Activated T-helper 17 cell treated with anti-CD3 and anti-CD28 coated beads, Interleukin-2, amount 50 U/mL, for 72 hours (primary cell): ENCODE measurements at regions not wholly inside any gene's neighbourhood (a gene's known extent, or its start where the extent isn't known, plus 50 kb on each side); places are given as distances from the start of the nearest gene placed in this dataset.
"Not testable (repeated sequence)": the region's sequence is repeated elsewhere in the genome, so short reads cannot be mapped to it uniquely, and the experiment has no call there.

Experiments used
- ATAC-seq: fragments of 150-1000 bp; cut with Tn5 transposase; replicated peaks from 2 replicates; pipeline ENCODE4 v1.10.0; 2021; ENCODE audit warnings: mild to moderate bottlenecking, moderate library complexity
- H3K27ac Mint-ChIP-seq: one replicate; pipeline ENCODE4 v1.8.0; 2022; ENCODE audit warnings: mixed read lengths
- H3K27me3 Mint-ChIP-seq: one replicate; pipeline ENCODE4 v1.8.0; 2022; ENCODE audit warnings: mixed read lengths
- H3K36me3 Mint-ChIP-seq: one replicate; pipeline ENCODE4 v1.8.0; 2022; ENCODE audit warnings: low read depth, mild to moderate bottlenecking, mixed read lengths
- H3K4me1 Mint-ChIP-seq: one replicate; pipeline ENCODE4 v1.8.0; 2022; ENCODE audit warnings: mixed read lengths
- H3K4me3 Mint-ChIP-seq: one replicate; pipeline ENCODE4 v1.8.0; 2022; ENCODE audit warnings: mild to moderate bottlenecking, mixed read lengths
- H3K9me3 Mint-ChIP-seq: one replicate; pipeline ENCODE4 v1.8.0; 2022; ENCODE audit warnings: mixed read lengths

GRCh38 chr14:43411841-43412240 lies 1095.2 kb downstream of the FSCB start:
- no peak overlapping the region for H3K27ac Mint-ChIP-seq
- no peaks in the 10 kb centered on the region for H3K4me1 Mint-ChIP-seq

GRCh38 chr14:43410631-43411030 lies 1096.5 kb downstream of the FSCB start:
- Mint-ChIP-seq H3K4me3 (no peak overlapping the region), H3K27ac (no peak overlapping the region), H3K27me3 (no peaks in the 10 kb centered on the region), H3K4me1 (no peaks in the 10 kb centered on the region), H3K36me3 (no peaks in the 10 kb centered on the region), H3K9me3 (no peaks in the 10 kb centered on the region)
- no peak for ATAC-seq

More at GRCh38 chr14:43411841-43412240, 1095.2 kb downstream of the FSCB start:
- Mint-ChIP-seq H3K9me3 (peaks cover 5% of the 10 kb centered on the region), H3K27me3 (no peaks in the 10 kb centered on the region), H3K36me3 (no peaks in the 10 kb centered on the region), H3K4me3 (no peak overlapping the region)
- ATAC-seq: no peak

- ATAC-seq: no peak
- Mint-ChIP-seq H3K4me1 (no peaks in the 10 kb centered on the region), H3K36me3 (no peaks in the 10 kb centered on the region), H3K9me3 (peaks cover 5% of the 10 kb centered on the region), H3K27me3 (no peaks in the 10 kb centered on the region), H3K4me3 (no peak overlapping the region), H3K27ac (no peak overlapping the region)
Observed at GRCh38 chr14:43408472-43408871, 1098.6 kb downstream of the FSCB start.

- H3K27ac Mint-ChIP-seq: no peak overlapping the region
- ATAC-seq: no peak
- H3K4me3 Mint-ChIP-seq: no peak overlapping the region
- no peaks in the 10 kb centered on the region for H3K27me3 Mint-ChIP-seq
- no peaks in the 10 kb centered on the region for H3K36me3 Mint-ChIP-seq
- no peaks in the 10 kb centered on the region for H3K4me1 Mint-ChIP-seq
- H3K9me3 Mint-ChIP-seq: peaks cover 5% of the 10 kb centered on the region
Observed at GRCh38 chr14:43407706-43408105, 1099.4 kb downstream of the FSCB start.

GRCh38 chr14:43406931-43407330 lies 1100.2 kb downstream of the FSCB start:
- H3K4me1 Mint-ChIP-seq: no peaks in the 10 kb centered on the region
- no peaks in the 10 kb centered on the region for H3K36me3 Mint-ChIP-seq
- ATAC-seq: no peak
- no peaks in the 10 kb centered on the region for H3K27me3 Mint-ChIP-seq
- H3K9me3 Mint-ChIP-seq: peaks cover 5% of the 10 kb centered on the region
- H3K4me3 Mint-ChIP-seq: no peak overlapping the region
- no peak overlapping the region for H3K27ac Mint-ChIP-seq

GRCh38 chr14:43399289-43399688 lies 1107.8 kb downstream of the FSCB start:
- Mint-ChIP-seq H3K9me3 (peaks cover 8% of the 10 kb centered on the region), H3K36me3 (no peaks in the 10 kb centered on the region), H3K4me1 (no peaks in the 10 kb centered on the region), H3K4me3 (no peak overlapping the region), H3K27me3 (no peaks in the 10 kb centered on the region), H3K27ac (no peak overlapping the region)
- ATAC-seq: no peak

- not testable (repeated sequence) for ATAC-seq, H3K36me3 Mint-ChIP-seq, H3K27ac Mint-ChIP-seq, H3K27me3 Mint-ChIP-seq, H3K9me3 Mint-ChIP-seq, H3K4me1 Mint-ChIP-seq, H3K4me3 Mint-ChIP-seq
Observed at GRCh38 chr14:43370565-43370896, 1136.6 kb downstream of the FSCB start.

- H3K27ac Mint-ChIP-seq: no peak overlapping the region
- ATAC-seq: no peak
Observed at GRCh38 chr14:43369710-43370564, 1137.1 kb downstream of the FSCB start.

GRCh38 chr14:43362586-43362985 lies 1144.5 kb downstream of the FSCB start:
- H3K4me3 Mint-ChIP-seq: no peak overlapping the region
- ATAC-seq: no peak
- H3K36me3 Mint-ChIP-seq: no peaks in the 10 kb centered on the region
- H3K4me1 Mint-ChIP-seq: no peaks in the 10 kb centered on the region
- H3K27ac Mint-ChIP-seq: no peak overlapping the region
- no peaks in the 10 kb centered on the region for H3K27me3 Mint-ChIP-seq
- no peaks in the 10 kb centered on the region for H3K9me3 Mint-ChIP-seq

More at GRCh38 chr14:43369710-43370564, 1137.1 kb downstream of the FSCB start:
- H3K4me3 Mint-ChIP-seq: no peak overlapping the region
- no peaks in the 10 kb centered on the region for H3K27me3 Mint-ChIP-seq
- peaks cover 4% of the 10 kb centered on the region for H3K9me3 Mint-ChIP-seq
- H3K36me3 Mint-ChIP-seq: no peaks in the 10 kb centered on the region
- H3K4me1 Mint-ChIP-seq: no peaks in the 10 kb centered on the region

- Mint-ChIP-seq H3K36me3 (no peaks in the 10 kb centered on the region), H3K4me3 (no peak overlapping the region), H3K9me3 (no peaks in the 10 kb centered on the region), H3K27me3 (no peaks in the 10 kb centered on the region), H3K27ac (no peak overlapping the region), H3K4me1 (no peaks in the 10 kb centered on the region)
- no peak for ATAC-seq
Observed at GRCh38 chr14:43361751-43362150, 1145.3 kb downstream of the FSCB start.

- no peaks in the 10 kb centered on the region for H3K36me3 Mint-ChIP-seq
- no peak overlapping the region for H3K4me3 Mint-ChIP-seq
- no peak overlapping the region for H3K27ac Mint-ChIP-seq
- H3K4me1 Mint-ChIP-seq: no peaks in the 10 kb centered on the region
- ATAC-seq: no peak
- H3K9me3 Mint-ChIP-seq: peaks cover 3% of the 10 kb centered on the region
- H3K27me3 Mint-ChIP-seq: no peaks in the 10 kb centered on the region
Observed at GRCh38 chr14:43360239-43360638, 1146.8 kb downstream of the FSCB start.

- no peaks in the 10 kb centered on the region for H3K27me3 Mint-ChIP-seq
- H3K27ac Mint-ChIP-seq: no peak overlapping the region
- H3K4me3 Mint-ChIP-seq: no peak overlapping the region
- no peak for ATAC-seq
- H3K36me3 Mint-ChIP-seq: no peaks in the 10 kb centered on the region
- no peaks in the 10 kb centered on the region for H3K4me1 Mint-ChIP-seq
- H3K9me3 Mint-ChIP-seq: peaks cover 4% of the 10 kb centered on the region
Observed at GRCh38 chr14:43359317-43359716, 1147.8 kb downstream of the FSCB start.

GRCh38 chr14:43356979-43357545 lies 1150.0 kb downstream of the FSCB start:
- no peak overlapping the region for H3K4me3 Mint-ChIP-seq
- H3K36me3 Mint-ChIP-seq: no peaks in the 10 kb centered on the region
- H3K9me3 Mint-ChIP-seq: peaks cover 4% of the 10 kb centered on the region
- H3K27me3 Mint-ChIP-seq: no peaks in the 10 kb centered on the region
- ATAC-seq: no peak
- no peak overlapping the region for H3K27ac Mint-ChIP-seq
- H3K4me1 Mint-ChIP-seq: no peaks in the 10 kb centered on the region

- Mint-ChIP-seq H3K36me3 (no peaks in the 10 kb centered on the region), H3K4me3 (no peak overlapping the region), H3K9me3 (peaks cover 4% of the 10 kb centered on the region), H3K4me1 (no peaks in the 10 kb centered on the region), H3K27me3 (no peaks in the 10 kb centered on the region), H3K27ac (no peak overlapping the region)
- no peak for ATAC-seq
Observed at GRCh38 chr14:43356382-43356781, 1150.7 kb downstream of the FSCB start.

GRCh38 chr14:43341921-43342320 lies 1165.2 kb downstream of the FSCB start:
- ATAC-seq: no peak
- H3K9me3 Mint-ChIP-seq: peaks cover 13% of the 10 kb centered on the region
- H3K4me3 Mint-ChIP-seq: no peak overlapping the region
- no peaks in the 10 kb centered on the region for H3K4me1 Mint-ChIP-seq
- no peaks in the 10 kb centered on the region for H3K36me3 Mint-ChIP-seq
- no peaks in the 10 kb centered on the region for H3K27me3 Mint-ChIP-seq
- H3K27ac Mint-ChIP-seq: no peak overlapping the region
